ENCODE measurements at regions not wholly inside any gene's neighbourhood (a gene's known extent, or its start where the extent isn't known, plus 50 kb on each side); places are given as distances from the start of the nearest gene placed in this dataset.

- TF ChIP-seq SPI1 (IDR thresholded peaks at IDR 0.05; ENCODE audit: borderline replicate concordance, low read depth) (no peak), CTCF (IDR thresholded peaks at IDR 0.05; ENCODE audit: insufficient read depth, low read length) (peak; percentile 14)
- Histone ChIP-seq H3K27me3 (ENCODE audit: insufficient read depth, poor library complexity, severe bottlenecking) (no peaks in the 10 kb centered on the region), H3K4me3 (replicated peaks; ENCODE audit: insufficient read depth, low read length) (no peak overlapping the region), H3K27ac (replicated peaks) (no peak overlapping the region)
- DNase-seq (ENCODE audit: low read depth in 1 of 2, low spot score in 1 of 2) = no peak
Observed at GRCh38 chr7:25720427-25720826, 431.6 kb upstream of the NFE2L3 start.

GRCh38 chr7:25722856-25723255 is 429.1 kb upstream of the NFE2L3 start:
- H3K4me3 ChIP-seq (replicated peaks; ENCODE audit: insufficient read depth, low read length) = no peak overlapping the region
- no peak for DNase-seq (ENCODE audit: low read depth in 1 of 2, low spot score in 1 of 2)
- TF ChIP-seq GABPA (IDR thresholded peaks at IDR 0.05; ENCODE audit: low read depth) (no peak), SPI1 (IDR thresholded peaks at IDR 0.05; ENCODE audit: borderline replicate concordance, low read depth) (no peak), CTCF (IDR thresholded peaks at IDR 0.05; ENCODE audit: insufficient read depth, low read length) (no peak), POLR2AphosphoS5 (IDR thresholded peaks at IDR 0.05; ENCODE audit: low read depth) (no peak)
- no peaks in the 10 kb centered on the region for H3K27me3 ChIP-seq (ENCODE audit: insufficient read depth, poor library complexity, severe bottlenecking)
- no peak overlapping the region for H3K27ac ChIP-seq (replicated peaks)

- Histone ChIP-seq H3K27me3 (ENCODE audit: insufficient read depth, poor library complexity, severe bottlenecking) (no peaks in the 10 kb centered on the region), H3K27ac (replicated peaks) (no peak overlapping the region), H3K4me3 (replicated peaks; ENCODE audit: insufficient read depth, low read length) (no peak overlapping the region)
- DNase-seq (ENCODE audit: low read depth in 1 of 2, low spot score in 1 of 2) = no peak
- no peak for TF ChIP-seq CTCF (IDR thresholded peaks at IDR 0.05; ENCODE audit: insufficient read depth, low read length)
- no peak for TF ChIP-seq REST (IDR thresholded peaks at IDR 0.05; ENCODE audit: insufficient replicate concordance, low read depth)
- no peak for TF ChIP-seq GABPA (IDR thresholded peaks at IDR 0.05; ENCODE audit: low read depth)
Observed at GRCh38 chr7:25725451-25725850, 426.5 kb upstream of the NFE2L3 start.

GRCh38 chr7:25726170-25726780 is 425.7 kb upstream of the NFE2L3 start:
- TF ChIP-seq SPI1 (IDR thresholded peaks at IDR 0.05; ENCODE audit: borderline replicate concordance, low read depth) = no peak
- no peak for TF ChIP-seq CTCF (IDR thresholded peaks at IDR 0.05; ENCODE audit: insufficient read depth, low read length)
- TF ChIP-seq REST (IDR thresholded peaks at IDR 0.05; ENCODE audit: insufficient replicate concordance, low read depth) = no peak
- TF ChIP-seq GABPA (IDR thresholded peaks at IDR 0.05; ENCODE audit: low read depth) = no peak
- TF ChIP-seq POLR2AphosphoS5 (IDR thresholded peaks at IDR 0.05; ENCODE audit: low read depth) = no peak
- Histone ChIP-seq H3K4me3 (replicated peaks; ENCODE audit: insufficient read depth, low read length) (no peak overlapping the region), H3K27ac (replicated peaks) (no peak overlapping the region), H3K27me3 (ENCODE audit: insufficient read depth, poor library complexity, severe bottlenecking) (no peaks in the 10 kb centered on the region)
- DNase-seq (ENCODE audit: low read depth in 1 of 2, low spot score in 1 of 2) = no peak

Measured in HL-60 (cell line).